HCT116 (cell line): ENCODE measurements at regions not wholly inside any gene's neighbourhood (a gene's known extent, or its start where the extent isn't known, plus 50 kb on each side); places are given as distances from the start of the nearest gene placed in this dataset.

Experiments
- CTCF ChIP-seq, 3 experiments: fragments of 200-600 bp in 1 of 3; sonication (generic) in 1 of 3; IDR thresholded peaks in 2 of 3; conservative IDR thresholded peaks in 1 of 3; 2 replicates each; pipeline ENCODE4 v1.5.1; 2012 to 2017; ENCODE audit warnings: low read depth in 2 of 3, low read length in 2 of 3, antibody characterized with exemption in 1 of 3, borderline replicate concordance in 1 of 3, control low read depth in 1 of 3, mild to moderate bottlenecking in 1 of 3, mixed read lengths in 1 of 3, mixed run types in 1 of 3, moderate library complexity in 1 of 3; ENCODE audit not compliant: insufficient read depth in 1 of 3
- RAD21 ChIP-seq: IDR thresholded peaks from 2 replicates; pipeline ENCODE4 v1.6.1; 2012; ENCODE audit warnings: low read depth, mild to moderate bottlenecking
- ZBTB33 ChIP-seq: IDR thresholded peaks from 2 replicates; pipeline ENCODE4 v1.6.1; 2011; ENCODE audit warnings: mild to moderate bottlenecking, low read length, moderate library complexity; ENCODE audit not compliant: insufficient replicate concordance; ENCODE audit errors: extremely low read depth
- ZNF274 ChIP-seq: fragments of 200-500 bp; sonication (Bioruptor generic); IDR thresholded peaks from 2 replicates; pipeline ENCODE4 v1.6.1; 2014; ENCODE audit warnings: mild to moderate bottlenecking, low read depth, low read length, inconsistent platforms

GRCh38 chr2:65794994-65795393 lies 362.6 kb upstream of the SPRED2 start:
- TF ChIP-seq ZNF274 (no peak), CTCF (IDR thresholded peaks at IDR 0.05 in 2 of 3, conservative IDR thresholded peaks at IDR 0.05 in 1 of 3; ENCODE audit: borderline replicate concordance in 1 of 3, insufficient read depth in 1 of 3, low read depth in 2 of 3, low read length in 2 of 3) (no peak), RAD21 (no peak), ZBTB33 (no peak)
